ENCODE measurements at regions not wholly inside any gene's neighbourhood (a gene's known extent, or its start where the extent isn't known, plus 50 kb on each side); places are given as distances from the start of the nearest gene placed in this dataset.

GRCh38 chr3:106323586-106323985, 454.8 kb upstream of the CBLB start:
- H3F3A ChIP-seq (ENCODE audit: low read depth), result 0 out of 2 replicates have a peak, but pooled peaks cover 3% of the 10 kb centered on the region
- H3K4me2 ChIP-seq (ENCODE audit: low read depth, low read length, poor library complexity, severe bottlenecking), result no peak overlapping the region
- H3K9ac ChIP-seq (ENCODE audit: low read depth, low read length, poor library complexity, severe bottlenecking), result no peak overlapping the region
- no peak overlapping the region for H2AFZ ChIP-seq (ENCODE audit: low read length)
- H3K79me2 ChIP-seq (ENCODE audit: insufficient read depth, low read length), result no peaks in the 10 kb centered on the region
- H3K36me3 ChIP-seq (ENCODE audit: insufficient read depth, low read length), result no peaks in the 10 kb centered on the region
- no peak for TF ChIP-seq CTCF (conservative IDR thresholded peaks at IDR 0.05; ENCODE audit: low read length)
- TF ChIP-seq EZH2phosphoT487 (IDR thresholded peaks at IDR 0.05; ENCODE audit: borderline replicate concordance), result no peak
- H3K27me3 ChIP-seq (ENCODE audit: insufficient read depth, low read length, poor library complexity, severe bottlenecking), result no peaks in the 10 kb centered on the region
- peaks cover 15% of the 10 kb centered on the region for H3K4me1 ChIP-seq (ENCODE audit: insufficient read depth, low read length, poor library complexity, severe bottlenecking)
- H3K9me3 ChIP-seq (ENCODE audit: insufficient read depth, low read depth, low read length), result peaks cover 15% of the 10 kb centered on the region; the same call in 1 of the 2 replicates
- no peaks in the 10 kb centered on the region for H4K20me1 ChIP-seq (ENCODE audit: insufficient read depth, low read length, poor library complexity, severe bottlenecking)
- H3K9me2 ChIP-seq (replicated peaks; ENCODE audit: low read depth, low read length), result no peaks in the 10 kb centered on the region
- no peak overlapping the region for H3K4me3 ChIP-seq (ENCODE audit: low read length, poor library complexity, severe bottlenecking)

GRCh38 chr3:106326941-106327695, 458.3 kb upstream of the CBLB start:
- H3K4me3 ChIP-seq (ENCODE audit: low read length, poor library complexity, severe bottlenecking), result no peak overlapping the region
- H3K4me2 ChIP-seq (ENCODE audit: low read depth, low read length, poor library complexity, severe bottlenecking), result peak overlapping the region; percentile 34
- peak overlapping the region; percentile 19; the same call in 1 of the 2 replicates for H2AFZ ChIP-seq (ENCODE audit: low read length)

GRCh38 chr3:106327696-106328025, 458.8 kb upstream of the CBLB start:
- no peaks in the 10 kb centered on the region for H4K20me1 ChIP-seq (ENCODE audit: insufficient read depth, low read length, poor library complexity, severe bottlenecking)
- TF ChIP-seq CTCF (conservative IDR thresholded peaks at IDR 0.05; ENCODE audit: low read length) (no peak), EZH2phosphoT487 (IDR thresholded peaks at IDR 0.05; ENCODE audit: borderline replicate concordance) (no peak)
- H3K36me3 ChIP-seq (ENCODE audit: insufficient read depth, low read length), result no peaks in the 10 kb centered on the region
- H3K4me1 ChIP-seq (ENCODE audit: insufficient read depth, low read length, poor library complexity, severe bottlenecking), result peaks cover 15% of the 10 kb centered on the region
- no peak overlapping the region for H3K4me3 ChIP-seq (ENCODE audit: low read length, poor library complexity, severe bottlenecking)
- 0 out of 2 replicates have a peak overlapping the region, but pooled peaks have one; percentile 19 for H2AFZ ChIP-seq (ENCODE audit: low read length)
- 0 out of 2 replicates have a peak, but pooled peaks cover 3% of the 10 kb centered on the region for H3F3A ChIP-seq (ENCODE audit: low read depth)
- H3K27me3 ChIP-seq (ENCODE audit: insufficient read depth, low read length, poor library complexity, severe bottlenecking), result no peaks in the 10 kb centered on the region
- no peaks in the 10 kb centered on the region for H3K79me2 ChIP-seq (ENCODE audit: insufficient read depth, low read length)
- peaks cover 15% of the 10 kb centered on the region; the same call in 1 of the 2 replicates for H3K9me3 ChIP-seq (ENCODE audit: insufficient read depth, low read depth, low read length)
- no peak overlapping the region for H3K9ac ChIP-seq (ENCODE audit: low read depth, low read length, poor library complexity, severe bottlenecking)
- H3K9me2 ChIP-seq (replicated peaks; ENCODE audit: low read depth, low read length), result no peaks in the 10 kb centered on the region
- peak overlapping the region; percentile 34 for H3K4me2 ChIP-seq (ENCODE audit: low read depth, low read length, poor library complexity, severe bottlenecking)

More at GRCh38 chr3:106326941-106327695, 458.3 kb upstream of the CBLB start:
- Histone ChIP-seq H3K9me3 (ENCODE audit: insufficient read depth, low read depth, low read length) (peaks cover 15% of the 10 kb centered on the region; the same call in 1 of the 2 replicates), H3K4me1 (ENCODE audit: insufficient read depth, low read length, poor library complexity, severe bottlenecking) (peaks cover 15% of the 10 kb centered on the region), H4K20me1 (ENCODE audit: insufficient read depth, low read length, poor library complexity, severe bottlenecking) (no peaks in the 10 kb centered on the region), H3K27me3 (ENCODE audit: insufficient read depth, low read length, poor library complexity, severe bottlenecking) (no peaks in the 10 kb centered on the region), H3F3A (ENCODE audit: low read depth) (0 out of 2 replicates have a peak, but pooled peaks cover 3% of the 10 kb centered on the region), H3K79me2 (ENCODE audit: insufficient read depth, low read length) (no peaks in the 10 kb centered on the region), H3K9me2 (replicated peaks; ENCODE audit: low read depth, low read length) (no peaks in the 10 kb centered on the region), H3K9ac (ENCODE audit: low read depth, low read length, poor library complexity, severe bottlenecking) (no peak overlapping the region), H3K36me3 (ENCODE audit: insufficient read depth, low read length) (no peaks in the 10 kb centered on the region)
- TF ChIP-seq EZH2phosphoT487 (IDR thresholded peaks at IDR 0.05; ENCODE audit: borderline replicate concordance) (no peak), CTCF (conservative IDR thresholded peaks at IDR 0.05; ENCODE audit: low read length) (no peak)
